T-helper 1 cell treated with Interleukin-12 subunit alpha and Interleukin-12 subunit beta and Interleukin-4 antibody, amounts not matched to agents 30 μg/mL and 1 μg/mL, for 36 hours (primary cell): ENCODE measurements at regions not wholly inside any gene's neighbourhood (a gene's known extent, or its start where the extent isn't known, plus 50 kb on each side); places are given as distances from the start of the nearest gene placed in this dataset.

Experiments used
- H3K27ac Mint-ChIP-seq: one replicate; pipeline ENCODE4 v1.8.0; 2021; ENCODE audit warnings: mild to moderate bottlenecking, mixed read lengths
- H3K27me3 Mint-ChIP-seq: one replicate; pipeline ENCODE4 v1.8.0; 2021; ENCODE audit warnings: low read depth, mixed read lengths
- H3K36me3 Mint-ChIP-seq: one replicate; pipeline ENCODE4 v1.8.0; 2021; ENCODE audit warnings: low read depth, mixed read lengths
- H3K4me1 Mint-ChIP-seq: one replicate; pipeline ENCODE4 v1.8.0; 2021; ENCODE audit warnings: low read depth, mixed read lengths
- H3K4me3 Mint-ChIP-seq: one replicate; pipeline ENCODE4 v1.8.0; 2021; ENCODE audit warnings: mild to moderate bottlenecking, moderate library complexity, mixed read lengths
- H3K9me3 Mint-ChIP-seq: one replicate; pipeline ENCODE4 v1.8.0; 2021; ENCODE audit warnings: mixed read lengths

GRCh38 chr2:45137966-45138695 lies 128.9 kb upstream of the SIX2 start:
- H3K4me3 Mint-ChIP-seq = no peak overlapping the region
- H3K27me3 Mint-ChIP-seq = peaks cover 6% of the 10 kb centered on the region
- H3K27ac Mint-ChIP-seq = no peak overlapping the region
- no peaks in the 10 kb centered on the region for H3K4me1 Mint-ChIP-seq
- H3K9me3 Mint-ChIP-seq = no peaks in the 10 kb centered on the region
- no peaks in the 10 kb centered on the region for H3K36me3 Mint-ChIP-seq

GRCh38 chr2:45134726-45135125 lies 125.5 kb upstream of the SIX2 start:
- H3K4me1 Mint-ChIP-seq = no peaks in the 10 kb centered on the region
- H3K4me3 Mint-ChIP-seq = no peak overlapping the region
- H3K27me3 Mint-ChIP-seq = peaks cover 6% of the 10 kb centered on the region
- H3K9me3 Mint-ChIP-seq = no peaks in the 10 kb centered on the region
- H3K27ac Mint-ChIP-seq = no peak overlapping the region
- no peaks in the 10 kb centered on the region for H3K36me3 Mint-ChIP-seq

- Mint-ChIP-seq H3K36me3 (no peaks in the 10 kb centered on the region), H3K9me3 (no peaks in the 10 kb centered on the region), H3K27me3 (peaks cover 6% of the 10 kb centered on the region), H3K27ac (no peak overlapping the region), H3K4me1 (no peaks in the 10 kb centered on the region), H3K4me3 (no peak overlapping the region)
Observed at GRCh38 chr2:45134014-45134413, 124.8 kb upstream of the SIX2 start.

GRCh38 chr2:45132551-45132950 lies 123.3 kb upstream of the SIX2 start:
- Mint-ChIP-seq H3K36me3 (no peaks in the 10 kb centered on the region), H3K4me1 (no peaks in the 10 kb centered on the region), H3K4me3 (no peak overlapping the region), H3K27ac (no peak overlapping the region), H3K27me3 (peaks cover 2% of the 10 kb centered on the region), H3K9me3 (no peaks in the 10 kb centered on the region)

GRCh38 chr2:45131587-45131986 lies 122.3 kb upstream of the SIX2 start:
- Mint-ChIP-seq H3K27ac (no peak overlapping the region), H3K4me1 (no peaks in the 10 kb centered on the region), H3K9me3 (no peaks in the 10 kb centered on the region), H3K36me3 (no peaks in the 10 kb centered on the region), H3K27me3 (peaks cover 3% of the 10 kb centered on the region), H3K4me3 (no peak overlapping the region)

GRCh38 chr2:45130736-45131135 lies 121.5 kb upstream of the SIX2 start:
- H3K4me3 Mint-ChIP-seq = no peak overlapping the region

GRCh38 chr2:45128580-45128997 lies 119.3 kb upstream of the SIX2 start:
- Mint-ChIP-seq H3K4me1 (no peaks in the 10 kb centered on the region), H3K9me3 (no peaks in the 10 kb centered on the region), H3K36me3 (no peaks in the 10 kb centered on the region), H3K27me3 (peaks cover 3% of the 10 kb centered on the region), H3K27ac (no peak overlapping the region), H3K4me3 (no peak overlapping the region)

More at GRCh38 chr2:45130736-45131135, 121.5 kb upstream of the SIX2 start:
- H3K36me3 Mint-ChIP-seq = no peaks in the 10 kb centered on the region
- no peaks in the 10 kb centered on the region for H3K4me1 Mint-ChIP-seq
- H3K27me3 Mint-ChIP-seq = peaks cover 3% of the 10 kb centered on the region
- no peak overlapping the region for H3K27ac Mint-ChIP-seq
- no peaks in the 10 kb centered on the region for H3K9me3 Mint-ChIP-seq

GRCh38 chr2:45127891-45128290 lies 118.6 kb upstream of the SIX2 start:
- Mint-ChIP-seq H3K4me3 (no peak overlapping the region), H3K27ac (no peak overlapping the region), H3K36me3 (no peaks in the 10 kb centered on the region), H3K27me3 (peaks cover 3% of the 10 kb centered on the region), H3K4me1 (no peaks in the 10 kb centered on the region), H3K9me3 (no peaks in the 10 kb centered on the region)

- H3K27ac Mint-ChIP-seq = no peak overlapping the region
Observed at GRCh38 chr2:45127321-45127720, 118.1 kb upstream of the SIX2 start.

GRCh38 chr2:45125232-45125631 lies 116.0 kb upstream of the SIX2 start:
- no peaks in the 10 kb centered on the region for H3K9me3 Mint-ChIP-seq
- no peak overlapping the region for H3K27ac Mint-ChIP-seq
- H3K4me1 Mint-ChIP-seq = no peaks in the 10 kb centered on the region
- no peak overlapping the region for H3K4me3 Mint-ChIP-seq
- no peaks in the 10 kb centered on the region for H3K36me3 Mint-ChIP-seq
- H3K27me3 Mint-ChIP-seq = peaks cover 4% of the 10 kb centered on the region

More at GRCh38 chr2:45127321-45127720, 118.1 kb upstream of the SIX2 start:
- Mint-ChIP-seq H3K4me1 (no peaks in the 10 kb centered on the region), H3K36me3 (no peaks in the 10 kb centered on the region), H3K9me3 (no peaks in the 10 kb centered on the region), H3K4me3 (no peak overlapping the region), H3K27me3 (peaks cover 3% of the 10 kb centered on the region)

GRCh38 chr2:45124456-45124855 lies 115.2 kb upstream of the SIX2 start:
- no peaks in the 10 kb centered on the region for H3K4me1 Mint-ChIP-seq
- no peak overlapping the region for H3K27ac Mint-ChIP-seq
- H3K36me3 Mint-ChIP-seq = no peaks in the 10 kb centered on the region
- peaks cover 7% of the 10 kb centered on the region for H3K27me3 Mint-ChIP-seq
- no peaks in the 10 kb centered on the region for H3K9me3 Mint-ChIP-seq
- no peak overlapping the region for H3K4me3 Mint-ChIP-seq

- Mint-ChIP-seq H3K36me3 (no peaks in the 10 kb centered on the region), H3K4me3 (no peak overlapping the region), H3K27me3 (peaks cover 7% of the 10 kb centered on the region), H3K4me1 (no peaks in the 10 kb centered on the region), H3K27ac (no peak overlapping the region), H3K9me3 (no peaks in the 10 kb centered on the region)
Observed at GRCh38 chr2:45123521-45124191, 114.4 kb upstream of the SIX2 start.

- H3K27me3 Mint-ChIP-seq = peaks cover 7% of the 10 kb centered on the region
- H3K4me1 Mint-ChIP-seq = no peaks in the 10 kb centered on the region
- H3K36me3 Mint-ChIP-seq = no peaks in the 10 kb centered on the region
- no peak overlapping the region for H3K27ac Mint-ChIP-seq
- H3K4me3 Mint-ChIP-seq = no peak overlapping the region
- no peaks in the 10 kb centered on the region for H3K9me3 Mint-ChIP-seq
Observed at GRCh38 chr2:45123065-45123464, 113.8 kb upstream of the SIX2 start.

GRCh38 chr2:45121236-45121927 lies 112.1 kb upstream of the SIX2 start:
- H3K4me1 Mint-ChIP-seq = no peaks in the 10 kb centered on the region

GRCh38 chr2:45120546-45120945 lies 111.3 kb upstream of the SIX2 start:
- H3K4me3 Mint-ChIP-seq = no peak overlapping the region
- no peaks in the 10 kb centered on the region for H3K9me3 Mint-ChIP-seq
- no peaks in the 10 kb centered on the region for H3K4me1 Mint-ChIP-seq
- no peak overlapping the region for H3K27ac Mint-ChIP-seq
- H3K36me3 Mint-ChIP-seq = no peaks in the 10 kb centered on the region
- peaks cover 4% of the 10 kb centered on the region for H3K27me3 Mint-ChIP-seq

More at GRCh38 chr2:45121236-45121927, 112.1 kb upstream of the SIX2 start:
- H3K27ac Mint-ChIP-seq = no peak overlapping the region
- H3K27me3 Mint-ChIP-seq = peaks cover 4% of the 10 kb centered on the region
- H3K36me3 Mint-ChIP-seq = no peaks in the 10 kb centered on the region
- no peak overlapping the region for H3K4me3 Mint-ChIP-seq
- no peaks in the 10 kb centered on the region for H3K9me3 Mint-ChIP-seq
